ENCODE measurements at regions not wholly inside any gene's neighbourhood (a gene's known extent, or its start where the extent isn't known, plus 50 kb on each side); places are given as distances from the start of the nearest gene placed in this dataset.
"Not testable (repeated sequence)": the region's sequence is repeated elsewhere in the genome, so short reads cannot be mapped to it uniquely, and the experiment has no call there.

- TF ChIP-seq ZFX (IDR thresholded peaks at IDR 0.05): no peak
- TF ChIP-seq CTCF (conservative IDR thresholded peaks at IDR 0.05): no peak
- no peak overlapping the region for H3K27ac ChIP-seq
These were observed 68.8 kb downstream of the SSX7 start for GRCh38 chrX:52585892-52586291.

DNA sequence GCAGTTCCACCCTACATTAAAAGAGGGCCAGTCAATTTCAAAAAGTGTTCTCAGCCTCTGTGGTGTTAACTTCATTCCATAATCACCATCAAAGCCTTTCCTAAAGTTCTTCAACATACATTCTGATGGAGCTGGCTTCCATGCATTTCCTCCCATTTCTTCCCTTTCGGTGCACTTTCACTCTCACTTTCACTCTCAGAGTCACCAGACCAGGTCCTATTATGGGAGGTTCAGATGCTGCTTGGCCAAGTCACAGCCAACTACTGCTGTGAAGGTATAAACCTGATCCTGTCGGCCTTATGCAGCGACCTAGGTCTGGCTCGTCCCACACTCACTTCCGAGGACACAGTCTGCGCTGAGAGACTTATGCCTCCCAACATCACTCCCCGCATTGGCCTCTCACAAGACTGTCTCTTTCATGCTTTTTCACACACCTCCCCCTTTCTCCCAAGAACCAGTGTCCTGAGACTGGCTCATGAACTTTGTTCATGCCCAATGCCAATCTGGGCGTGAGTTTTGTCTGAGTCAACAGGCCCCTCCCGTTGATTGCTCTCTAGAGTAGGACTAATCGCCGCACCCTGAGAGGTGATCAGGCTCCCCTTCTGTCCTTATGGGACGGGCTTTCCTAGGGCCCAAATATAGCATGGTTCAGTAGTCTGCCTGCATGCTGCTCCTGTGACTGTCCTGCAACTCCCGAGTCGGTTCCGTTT is 60.8 kb upstream of the XAGE1B start:
- TF ChIP-seq CTCF (conservative IDR thresholded peaks at IDR 0.05) (no peak), ZFX (IDR thresholded peaks at IDR 0.05) (no peak)
- no peak overlapping the region for H3K27ac ChIP-seq

GRCh38 chrX:52576946-52577345 is 60.1 kb upstream of the XAGE1B start:
- H3K27ac ChIP-seq: no peak overlapping the region

GRCh38 chrX:52576474-52576873 is 59.6 kb upstream of the XAGE1B start:
- no peak overlapping the region for H3K27ac ChIP-seq
- TF ChIP-seq ZFX (IDR thresholded peaks at IDR 0.05) (no peak), CTCF (conservative IDR thresholded peaks at IDR 0.05) (no peak)

More at GRCh38 chrX:52576946-52577345, 60.1 kb upstream of the XAGE1B start:
- no peak for TF ChIP-seq CTCF (conservative IDR thresholded peaks at IDR 0.05)
- TF ChIP-seq ZFX (IDR thresholded peaks at IDR 0.05): no peak

DNA sequence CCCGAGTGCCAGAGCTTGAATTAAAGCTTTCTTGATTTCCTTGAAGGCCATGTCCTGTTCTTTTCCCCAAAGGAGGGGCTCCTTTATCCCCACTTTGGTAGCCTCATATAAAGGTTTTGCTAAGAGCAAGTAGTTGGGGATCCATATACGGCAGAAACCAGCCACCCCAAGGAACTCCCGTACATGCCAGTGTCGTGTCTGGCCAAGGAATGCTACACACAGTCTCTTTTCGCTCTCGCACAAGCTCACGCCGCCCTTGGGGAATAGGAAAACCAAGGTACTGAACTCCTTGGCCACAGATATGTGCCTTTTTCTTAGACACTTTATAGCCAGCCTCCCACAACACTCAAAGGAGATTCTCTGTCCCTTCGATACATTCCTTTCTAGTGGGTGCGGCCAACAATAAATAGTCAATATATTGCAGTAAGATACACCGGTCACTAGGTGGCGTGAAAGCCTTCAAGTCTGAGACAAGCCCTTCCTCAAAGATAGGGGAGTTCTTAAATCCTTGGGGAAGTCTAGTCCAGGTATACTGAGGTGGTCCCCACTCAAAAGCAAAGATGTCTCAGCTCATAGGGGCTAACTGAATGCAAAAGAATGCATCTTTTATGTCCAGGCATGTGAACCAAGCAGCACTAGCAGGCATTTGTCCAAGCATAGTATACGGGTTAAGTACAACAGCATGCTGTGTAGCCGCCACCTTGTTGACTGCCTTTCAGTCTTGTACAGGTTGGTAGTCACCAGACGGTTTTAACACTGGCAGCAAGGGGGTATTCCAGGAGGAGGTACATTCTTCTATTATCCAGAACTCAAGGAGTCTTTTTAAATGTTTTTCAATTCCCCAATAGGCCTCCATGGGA is 57.8 kb upstream of the XAGE1B start:
- TF ChIP-seq ZFX (IDR thresholded peaks at IDR 0.05) (no peak), CTCF (conservative IDR thresholded peaks at IDR 0.05) (peak; percentile 71)
- H3K27ac ChIP-seq: no peak overlapping the region

- H3K27ac ChIP-seq: not testable (repeated sequence)
These were observed 51.3 kb upstream of the XAGE1B start for GRCh38 chrX:52568146-52568545.

Data from C4-2B (cell line).